ENCODE measurements at regions not wholly inside any gene's neighbourhood (a gene's known extent, or its start where the extent isn't known, plus 50 kb on each side); places are given as distances from the start of the nearest gene placed in this dataset.

- TF ChIP-seq ZNF274 (IDR thresholded peaks at IDR 0.05; ENCODE audit: low read depth, low read length), result no peak
- no peak overlapping the region for H3K4me3 ChIP-seq (ENCODE audit: low read length)
Measured at GRCh38 chr12:108017472-108018057, 111.5 kb upstream of the WSCD2 start.

GRCh38 chr12:108019862-108020261 is 109.2 kb upstream of the WSCD2 start:
- no peak overlapping the region for H3K4me3 ChIP-seq (ENCODE audit: low read length)
- no peak for TF ChIP-seq ZNF274 (IDR thresholded peaks at IDR 0.05; ENCODE audit: low read depth, low read length)

- H3K4me3 ChIP-seq (ENCODE audit: low read length), result no peak overlapping the region
- TF ChIP-seq ZNF274 (IDR thresholded peaks at IDR 0.05; ENCODE audit: low read depth, low read length), result no peak
Measured at GRCh38 chr12:108021141-108021540, 107.9 kb upstream of the WSCD2 start.

- TF ChIP-seq ZNF274 (IDR thresholded peaks at IDR 0.05; ENCODE audit: low read depth, low read length), result no peak
- no peak overlapping the region for H3K4me3 ChIP-seq (ENCODE audit: low read length)
Measured at GRCh38 chr12:108021949-108022522, 107.1 kb upstream of the WSCD2 start.

GRCh38 chr12:108029051-108029835 is 99.8 kb upstream of the WSCD2 start:
- H3K4me3 ChIP-seq (ENCODE audit: low read length), result no peak overlapping the region
- TF ChIP-seq ZNF274 (IDR thresholded peaks at IDR 0.05; ENCODE audit: low read depth, low read length), result no peak

- no peak for TF ChIP-seq ZNF274 (IDR thresholded peaks at IDR 0.05; ENCODE audit: low read depth, low read length)
- H3K4me3 ChIP-seq (ENCODE audit: low read length), result no peak overlapping the region
Measured at GRCh38 chr12:108033090-108033489, 96.0 kb upstream of the WSCD2 start.

- H3K4me3 ChIP-seq (ENCODE audit: low read length), result no peak overlapping the region
- TF ChIP-seq ZNF274 (IDR thresholded peaks at IDR 0.05; ENCODE audit: low read depth, low read length), result no peak
Measured at GRCh38 chr12:108035372-108035771, 93.7 kb upstream of the WSCD2 start.

GRCh38 chr12:108037960-108038359 is 91.1 kb upstream of the WSCD2 start:
- no peak overlapping the region for H3K4me3 ChIP-seq (ENCODE audit: low read length)
- no peak for TF ChIP-seq ZNF274 (IDR thresholded peaks at IDR 0.05; ENCODE audit: low read depth, low read length)

GRCh38 chr12:108039794-108040193 is 89.3 kb upstream of the WSCD2 start:
- TF ChIP-seq ZNF274 (IDR thresholded peaks at IDR 0.05; ENCODE audit: low read depth, low read length), result no peak
- no peak overlapping the region for H3K4me3 ChIP-seq (ENCODE audit: low read length)

- TF ChIP-seq ZNF274 (IDR thresholded peaks at IDR 0.05; ENCODE audit: low read depth, low read length), result no peak
- H3K4me3 ChIP-seq (ENCODE audit: low read length), result no peak overlapping the region
Measured at GRCh38 chr12:108040947-108041346, 88.1 kb upstream of the WSCD2 start.

- H3K4me3 ChIP-seq (ENCODE audit: low read length), result no peak overlapping the region
- no peak for TF ChIP-seq ZNF274 (IDR thresholded peaks at IDR 0.05; ENCODE audit: low read depth, low read length)
Measured at GRCh38 chr12:108043286-108043685, 85.8 kb upstream of the WSCD2 start.

- TF ChIP-seq ZNF274 (IDR thresholded peaks at IDR 0.05; ENCODE audit: low read depth, low read length), result no peak
- no peak overlapping the region for H3K4me3 ChIP-seq (ENCODE audit: low read length)
Measured at GRCh38 chr12:108043750-108044533, 85.1 kb upstream of the WSCD2 start.

GRCh38 chr12:108046135-108046534 is 83.0 kb upstream of the WSCD2 start:
- no peak for TF ChIP-seq ZNF274 (IDR thresholded peaks at IDR 0.05; ENCODE audit: low read depth, low read length)
- no peak overlapping the region for H3K4me3 ChIP-seq (ENCODE audit: low read length)

GRCh38 chr12:108046650-108047049 is 82.4 kb upstream of the WSCD2 start:
- TF ChIP-seq ZNF274 (IDR thresholded peaks at IDR 0.05; ENCODE audit: low read depth, low read length), result no peak
- H3K4me3 ChIP-seq (ENCODE audit: low read length), result no peak overlapping the region
